CD4-positive, alpha-beta memory T cell (primary cell): ENCODE measurements at regions not wholly inside any gene's neighbourhood (a gene's known extent, or its start where the extent isn't known, plus 50 kb on each side); places are given as distances from the start of the nearest gene placed in this dataset.

Experiments used
- CTCF ChIA-PET: fragments of 350-600 bp; sonication (Branson Sonifier 250); formaldehyde crosslinking; loops from one replicate; lab custom pipeline; 2021; ENCODE audit warnings: inconsistent platforms; ENCODE audit not compliant: partially characterized antibody; lab: Charles Lee
- POLR2A ChIA-PET: fragments of 350-600 bp; sonication (Branson Sonifier 250); formaldehyde crosslinking; loops from one replicate; lab custom pipeline; 2021; ENCODE audit not compliant: partially characterized antibody; lab: Charles Lee
- DNase-seq, 5 donors: peaks; one replicate each; pipeline versions ENCODE4 v3.0.0 to v3.0.0-alpha.2; 2020 to 2022; ENCODE audit warnings: mixed read lengths in 1 of 5
- H3K27ac ChIP-seq: one replicate; pipeline ENCODE4 v1.7.0; 2013; ENCODE audit warnings: low read depth, low read length
- H3K27me3 ChIP-seq: 2 replicates; pipeline ENCODE4 v1.7.0; 2013; ENCODE audit warnings: mild to moderate bottlenecking, low read length, moderate library complexity; ENCODE audit not compliant: insufficient read depth
- H3K36me3 ChIP-seq: 2 replicates; pipeline ENCODE4 v1.7.0; 2013; ENCODE audit warnings: mild to moderate bottlenecking, low read length, moderate library complexity; ENCODE audit not compliant: insufficient read depth
- H3K4me1 ChIP-seq: 2 replicates; pipeline ENCODE4 v1.7.0; 2013; ENCODE audit warnings: mild to moderate bottlenecking, low read length, moderate library complexity; ENCODE audit not compliant: insufficient read depth
- H3K4me3 ChIP-seq, 2 donors: one replicate each; pipeline ENCODE4 v1.7.0; 2013; ENCODE audit warnings: low read length in 2 of 2, mild to moderate bottlenecking in 1 of 2
- H3K9me3 ChIP-seq, 2 donors: one replicate each; pipeline ENCODE4 v1.7.0; 2013; ENCODE audit warnings: low read length in 2 of 2, control low read depth in 1 of 2; ENCODE audit not compliant: control insufficient read depth in 1 of 2
- H3K27ac Mint-ChIP-seq, 7 donors: one replicate each; pipeline ENCODE4 v1.8.0; 2020 to 2021; ENCODE audit warnings: mixed read lengths in 7 of 7, mild to moderate bottlenecking in 6 of 7, inconsistent platforms in 3 of 7, moderate library complexity in 3 of 7
- H3K27me3 Mint-ChIP-seq, 2 donors: one replicate each; pipeline ENCODE4 v1.8.0; 2020 to 2021; ENCODE audit warnings: mixed read lengths in 2 of 2
- H3K36me3 Mint-ChIP-seq, 2 donors: one replicate each; pipeline ENCODE4 v1.8.0; 2020 to 2021; ENCODE audit warnings: mixed read lengths in 2 of 2, inconsistent platforms in 1 of 2, mild to moderate bottlenecking in 1 of 2
- H3K4me1 Mint-ChIP-seq, 4 donors: one replicate each; pipeline ENCODE4 v1.8.0; 2020 to 2021; ENCODE audit warnings: mixed read lengths in 4 of 4, mild to moderate bottlenecking in 1 of 4
- H3K4me3 Mint-ChIP-seq, 8 donors: one replicate each; pipeline ENCODE4 v1.8.0; 2020 to 2021; ENCODE audit warnings: mixed read lengths in 8 of 8, mild to moderate bottlenecking in 7 of 8, moderate library complexity in 6 of 8, inconsistent platforms in 3 of 8
- H3K9me3 Mint-ChIP-seq, 8 donors: one replicate each; pipeline ENCODE4 v1.8.0; 2020 to 2021; ENCODE audit warnings: mixed read lengths in 8 of 8, mild to moderate bottlenecking in 5 of 8, inconsistent platforms in 3 of 8, moderate library complexity in 1 of 8
- intact Hi-C: fragments of 100-400 bp; cut with micrococcal nuclease; formaldehyde crosslinking; loops from one replicate; pipeline ENCODE4 v1.15.1; 2023

DNA sequence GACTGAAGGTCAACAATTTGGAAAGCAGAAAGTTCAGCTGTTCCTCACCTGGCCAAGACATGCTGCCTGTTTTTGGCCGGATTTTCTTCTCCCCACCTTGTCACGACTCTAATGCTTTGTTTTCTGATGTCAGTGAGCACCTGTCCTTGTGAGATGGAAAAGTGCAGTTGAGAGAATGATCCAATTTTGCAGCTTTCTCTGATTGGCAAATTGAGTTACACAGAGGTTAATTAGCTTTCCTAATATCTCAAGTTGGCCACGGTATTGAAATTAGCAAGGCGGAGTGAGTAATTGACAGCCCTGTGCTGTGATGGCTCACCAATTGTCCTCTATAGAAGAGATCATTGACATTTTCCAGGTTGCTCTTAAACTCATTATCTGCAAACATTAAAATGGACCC lies 126.8 kb upstream of the VCX3A start:
- ChIA-PET CTCF (no interaction called here), POLR2A (no interaction called here)
- peaks cover 0 to 1% of the 10 kb centered on the region in 2 donors for H3K27me3 Mint-ChIP-seq
- H3K9me3 ChIP-seq, result no peaks in the 10 kb centered on the region
- H3K36me3 Mint-ChIP-seq, result no peaks in the 10 kb centered on the region
- no peak for DNase-seq
- H3K4me1 ChIP-seq, result no peaks in the 10 kb centered on the region
- no peaks in the 10 kb centered on the region for H3K27me3 ChIP-seq
- no peaks in the 10 kb centered on the region for H3K36me3 ChIP-seq
- peaks cover 0 to 21% (median 9%) of the 10 kb centered on the region in 8 donors for H3K9me3 Mint-ChIP-seq
- intact Hi-C loops, result no loop called here
- no peak overlapping the region for H3K4me3 ChIP-seq
- no peak overlapping the region for H3K27ac Mint-ChIP-seq
- no peak overlapping the region for H3K4me3 Mint-ChIP-seq
- H3K4me1 Mint-ChIP-seq, result no peaks in the 10 kb centered on the region
- no peak overlapping the region for H3K27ac ChIP-seq

DNA sequence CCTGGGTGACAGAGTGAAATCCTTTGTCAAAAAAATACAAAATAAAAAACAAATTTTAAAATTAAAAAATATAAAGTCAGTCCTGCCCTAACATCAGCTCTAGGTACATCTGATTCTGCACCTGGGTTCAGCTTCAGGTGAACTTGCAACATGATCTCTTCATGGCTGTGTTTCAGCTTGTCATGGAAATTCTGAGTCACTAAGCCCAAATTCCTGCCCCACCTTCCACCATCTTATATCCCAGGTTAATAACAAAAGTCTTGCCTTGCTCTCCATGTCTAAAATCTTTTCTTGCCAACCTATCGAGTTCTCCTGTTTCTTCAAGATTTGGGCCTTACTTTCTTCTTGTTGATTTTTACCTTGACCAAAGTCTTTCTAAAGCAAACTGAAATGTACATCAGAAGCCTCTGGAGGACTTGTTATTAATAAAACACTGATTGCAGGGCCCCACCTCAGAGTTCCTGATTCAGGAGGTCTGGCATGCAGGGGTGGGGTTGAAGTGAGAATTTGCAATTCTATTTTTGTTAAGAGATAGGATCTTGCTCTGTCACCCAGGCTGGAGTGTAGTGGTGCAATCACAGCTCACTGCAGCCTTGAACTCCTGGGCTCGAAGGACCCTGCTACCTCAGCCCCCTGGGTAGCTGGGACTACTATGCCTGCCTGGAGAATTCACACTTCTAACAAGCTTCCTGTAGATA lies 125.8 kb upstream of the VCX3A start:
- H3K9me3 ChIP-seq, result no peaks in the 10 kb centered on the region
- no peak overlapping the region for H3K4me3 Mint-ChIP-seq
- H3K27me3 ChIP-seq, result no peaks in the 10 kb centered on the region
- no peaks in the 10 kb centered on the region for H3K4me1 Mint-ChIP-seq
- intact Hi-C loops, result no loop called here
- no peak for DNase-seq
- H3K36me3 ChIP-seq, result no peaks in the 10 kb centered on the region
- peaks cover 0 to 21% (median 9%) of the 10 kb centered on the region in 8 donors for H3K9me3 Mint-ChIP-seq
- H3K27ac Mint-ChIP-seq, result no peak overlapping the region
- ChIA-PET CTCF (no interaction called here), POLR2A (no interaction called here)
- H3K36me3 Mint-ChIP-seq, result no peaks in the 10 kb centered on the region
- peaks cover 0 to 1% of the 10 kb centered on the region in 2 donors for H3K27me3 Mint-ChIP-seq
- H3K27ac ChIP-seq, result no peak overlapping the region
- H3K4me3 ChIP-seq, result no peak overlapping the region
- no peaks in the 10 kb centered on the region for H3K4me1 ChIP-seq

DNA sequence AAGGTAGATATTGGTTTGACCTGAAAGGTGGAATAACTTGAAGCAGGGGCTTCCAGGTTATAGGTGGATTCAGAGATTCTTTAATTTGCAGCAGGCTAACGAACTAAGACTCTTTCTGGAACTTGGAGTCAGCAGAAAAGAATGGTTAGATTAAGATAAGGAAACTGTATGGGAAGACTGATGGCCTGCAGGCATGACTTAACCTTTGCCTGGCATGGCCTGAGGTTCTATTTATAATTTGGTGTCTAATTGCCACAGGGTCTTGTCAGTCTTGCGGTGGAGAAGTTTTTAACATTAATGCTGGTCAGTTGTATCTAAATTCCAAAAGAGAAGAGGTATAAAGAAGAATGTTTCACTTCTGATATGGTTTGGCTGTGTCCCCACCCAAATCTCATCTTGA lies 110.3 kb upstream of the VCX3A start:
- H3K27ac ChIP-seq, result no peak overlapping the region
- no peaks in the 10 kb centered on the region for H3K36me3 ChIP-seq
- H3K4me3 ChIP-seq, result no peak overlapping the region
- H3K27ac Mint-ChIP-seq, result no peak overlapping the region
- H3K4me1 ChIP-seq, result no peaks in the 10 kb centered on the region
- intact Hi-C loops, result no loop called here
- CTCF ChIA-PET, result no interaction called here
- no peaks in the 10 kb centered on the region for H3K27me3 ChIP-seq
- no peaks in the 10 kb centered on the region for H3K4me1 Mint-ChIP-seq
- H3K36me3 Mint-ChIP-seq, result no peaks in the 10 kb centered on the region
- H3K9me3 ChIP-seq, result no peaks in the 10 kb centered on the region
- H3K27me3 Mint-ChIP-seq, result no peaks in the 10 kb centered on the region
- POLR2A ChIA-PET, result no interaction called here
- no peak overlapping the region for H3K4me3 Mint-ChIP-seq
- no peak for DNase-seq
- peaks cover 0 to 11% (median 5%) of the 10 kb centered on the region in 8 donors for H3K9me3 Mint-ChIP-seq

DNA sequence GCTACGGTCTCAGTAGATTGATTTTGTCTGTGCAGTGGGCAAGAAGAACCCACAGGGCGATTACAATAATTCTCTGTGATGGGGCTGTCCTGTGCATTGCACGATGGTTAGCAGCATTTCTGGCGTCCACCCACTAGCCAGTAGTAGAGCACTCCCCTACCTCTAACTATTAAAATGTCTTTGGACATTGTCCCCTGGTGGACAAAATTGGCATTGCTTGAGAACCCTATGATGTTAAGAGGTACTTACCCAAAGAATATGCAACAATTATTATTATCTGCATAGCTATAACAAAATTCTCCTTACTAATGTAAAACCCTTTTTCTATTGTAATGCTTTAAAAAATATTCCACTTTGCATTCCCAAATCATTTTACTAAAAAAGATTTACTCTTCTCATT lies 109.5 kb upstream of the VCX3A start:
- no peak overlapping the region for H3K4me3 Mint-ChIP-seq
- Histone ChIP-seq H3K27ac (no peak overlapping the region), H3K4me1 (no peaks in the 10 kb centered on the region), H3K4me3 (no peak overlapping the region), H3K36me3 (no peaks in the 10 kb centered on the region), H3K9me3 (no peaks in the 10 kb centered on the region), H3K27me3 (no peaks in the 10 kb centered on the region)
- no peaks in the 10 kb centered on the region for H3K36me3 Mint-ChIP-seq
- H3K4me1 Mint-ChIP-seq, result no peaks in the 10 kb centered on the region
- CTCF ChIA-PET, result no interaction called here
- no peaks in the 10 kb centered on the region for H3K27me3 Mint-ChIP-seq
- no peak overlapping the region for H3K27ac Mint-ChIP-seq
- DNase-seq, result no peak
- peaks cover 0 to 11% (median 5%) of the 10 kb centered on the region in 8 donors for H3K9me3 Mint-ChIP-seq
- POLR2A ChIA-PET, result no interaction called here
- intact Hi-C loops, result no loop called here

GRCh38 chrX:6640727-6641126 lies 105.8 kb upstream of the VCX3A start:
- POLR2A ChIA-PET, result no interaction called here

DNA sequence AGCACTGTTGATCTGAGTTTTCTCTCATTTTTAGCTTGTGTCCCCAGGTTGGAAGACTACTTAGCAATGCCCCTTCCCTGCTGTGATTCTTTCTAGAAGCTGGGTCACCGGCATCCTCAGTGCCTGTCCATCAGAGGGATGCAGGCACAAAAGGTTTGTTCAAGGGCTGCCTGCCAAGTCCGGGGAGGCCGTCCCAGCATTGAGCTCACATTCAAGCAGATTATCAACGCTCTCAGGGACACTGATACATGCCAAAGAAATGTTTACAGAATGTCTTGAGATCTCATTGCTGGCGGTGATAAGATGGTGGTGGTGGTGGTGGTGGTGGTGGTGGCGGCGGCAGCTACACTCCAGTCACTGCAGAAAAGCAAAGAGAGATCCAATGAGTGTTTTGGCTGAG lies 79.6 kb upstream of the VCX3A start:
- Histone ChIP-seq H3K4me1 (no peaks in the 10 kb centered on the region), H3K9me3 (no peaks in the 10 kb centered on the region), H3K27ac (no peak overlapping the region), H3K4me3 (no peak overlapping the region), H3K27me3 (no peaks in the 10 kb centered on the region), H3K36me3 (no peaks in the 10 kb centered on the region)
- Mint-ChIP-seq H3K4me3 (no peak overlapping the region), H3K4me1 (no peaks in the 10 kb centered on the region), H3K9me3 (peaks cover 0 to 14% (median 7%) of the 10 kb centered on the region in 8 donors), H3K36me3 (no peaks in the 10 kb centered on the region), H3K27me3 (no peaks in the 10 kb centered on the region), H3K27ac (no peak overlapping the region)
- POLR2A ChIA-PET, result no interaction called here
- no peak for DNase-seq
- CTCF ChIA-PET, result no interaction called here
- intact Hi-C loops, result no loop called here

More at GRCh38 chrX:6640727-6641126, 105.8 kb upstream of the VCX3A start:
- Mint-ChIP-seq H3K4me3 (no peak overlapping the region), H3K36me3 (no peaks in the 10 kb centered on the region), H3K27ac (no peak overlapping the region), H3K9me3 (peaks cover 0 to 17% (median 6%) of the 10 kb centered on the region in 8 donors), H3K4me1 (no peaks in the 10 kb centered on the region), H3K27me3 (no peaks in the 10 kb centered on the region)
- H3K4me1 ChIP-seq, result no peaks in the 10 kb centered on the region
- no peaks in the 10 kb centered on the region for H3K9me3 ChIP-seq
- no peaks in the 10 kb centered on the region for H3K27me3 ChIP-seq
- H3K4me3 ChIP-seq, result no peak overlapping the region
- intact Hi-C loops, result no loop called here
- no peak for DNase-seq
- no peak overlapping the region for H3K27ac ChIP-seq
- CTCF ChIA-PET, result no interaction called here
- H3K36me3 ChIP-seq, result no peaks in the 10 kb centered on the region

- intact Hi-C loops, result no loop called here
- Mint-ChIP-seq H3K27ac (no peak overlapping the region), H3K27me3 (peaks cover 0 to 1% of the 10 kb centered on the region in 2 donors), H3K4me1 (no peaks in the 10 kb centered on the region), H3K9me3 (peaks cover 0 to 22% (median 4%) of the 10 kb centered on the region in 8 donors), H3K4me3 (no peak overlapping the region), H3K36me3 (no peaks in the 10 kb centered on the region)
- Histone ChIP-seq H3K27me3 (no peaks in the 10 kb centered on the region), H3K36me3 (no peaks in the 10 kb centered on the region), H3K9me3 (no peaks in the 10 kb centered on the region), H3K27ac (no peak overlapping the region), H3K4me3 (no peak overlapping the region), H3K4me1 (no peaks in the 10 kb centered on the region)
- no peak for DNase-seq
- ChIA-PET CTCF (no interaction called here), POLR2A (no interaction called here)
Measured at GRCh38 chrX:6599230-6599860, 64.4 kb upstream of the VCX3A start.
